HG03045 (cell line): ENCODE measurements at regions not wholly inside any gene's neighbourhood (a gene's known extent, or its start where the extent isn't known, plus 50 kb on each side); places are given as distances from the start of the nearest gene placed in this dataset.

Source experiments
- ATAC-seq: cut with Tn5 transposase; IDR thresholded peaks from one replicate; pipeline ENCODE4 v1.9.1; 2021; ENCODE audit warnings: mild to moderate bottlenecking, moderate library complexity; ENCODE audit not compliant: unreplicated experiment

DNA sequence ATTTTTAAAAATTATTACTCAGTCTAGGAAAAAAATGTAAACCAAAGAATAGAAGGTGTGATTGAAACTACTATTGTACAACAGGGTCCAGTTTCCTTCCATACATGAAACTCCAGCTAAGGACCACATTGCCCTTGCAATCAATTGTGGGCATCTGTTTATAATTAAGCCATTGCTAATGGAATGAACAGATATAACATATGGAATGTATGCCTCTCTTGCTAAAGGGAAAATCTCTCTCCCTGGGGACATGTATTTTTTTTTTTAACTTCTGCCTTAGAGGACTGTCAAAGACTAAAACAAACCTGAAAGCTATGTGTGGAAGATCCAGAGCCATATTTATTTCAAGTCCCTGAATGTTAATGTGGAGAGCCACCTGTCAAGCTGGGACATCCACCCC lies 336.8 kb upstream of the MANEA start:
- ATAC-seq, result no peak

DNA sequence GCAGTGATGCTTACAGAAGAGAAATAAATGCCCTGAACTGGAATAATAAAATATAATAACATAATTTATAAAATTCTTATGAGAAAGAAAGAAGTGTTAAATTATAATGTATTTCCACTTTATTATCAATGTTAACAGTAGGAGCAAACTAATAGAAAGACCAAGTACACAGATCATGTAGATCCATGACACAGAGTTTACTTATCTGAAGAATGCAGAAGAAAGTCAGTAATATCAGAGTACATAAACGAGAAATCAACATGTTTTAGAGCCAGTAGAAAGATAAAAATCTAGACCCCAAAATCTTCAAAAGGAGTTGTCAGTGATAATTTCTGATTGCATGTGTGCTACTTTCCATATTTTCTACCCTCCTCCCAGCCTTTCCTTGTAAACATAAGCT lies 334.8 kb upstream of the MANEA start:
- no peak for ATAC-seq

- no peak for ATAC-seq
Observed at GRCh38 chr6:95243053-95243452, 334.3 kb upstream of the MANEA start.

DNA sequence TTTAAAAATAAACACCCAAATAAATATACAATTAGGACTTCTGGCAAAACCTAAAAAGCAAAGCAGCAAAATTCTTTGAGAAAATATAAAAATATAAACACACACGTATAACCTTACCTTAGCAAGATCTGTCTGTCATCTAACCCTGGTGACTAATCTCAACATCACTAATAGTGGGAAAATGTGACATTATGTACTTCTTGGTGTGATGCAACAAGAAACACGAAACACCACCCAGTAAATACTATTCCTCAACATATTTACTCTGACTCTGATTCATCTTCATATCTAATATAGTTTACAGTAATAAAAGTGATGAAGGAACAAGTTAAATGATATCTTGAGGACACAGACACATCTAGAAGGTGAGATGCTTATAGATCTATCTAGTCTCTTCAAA lies 332.6 kb upstream of the MANEA start:
- ATAC-seq, result no peak

DNA sequence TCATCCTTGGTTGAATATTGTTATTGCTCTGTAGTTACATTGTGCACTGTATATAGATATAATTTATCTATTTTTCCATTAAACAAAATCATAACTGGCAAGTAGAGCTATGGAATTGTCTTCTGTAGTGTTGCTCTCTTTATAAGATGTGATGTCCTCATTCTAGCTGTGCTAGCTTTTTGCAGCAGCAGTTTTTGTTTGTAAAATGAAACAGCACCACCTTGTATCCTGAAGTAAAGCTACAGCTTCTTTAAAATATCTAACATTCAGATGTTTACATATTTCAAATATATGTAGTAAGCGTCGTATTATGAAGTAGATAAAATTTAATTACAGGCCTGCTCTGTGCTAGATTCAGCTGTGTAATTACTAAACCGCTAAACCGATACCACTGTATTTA lies 328.8 kb upstream of the MANEA start:
- ATAC-seq, result no peak

DNA sequence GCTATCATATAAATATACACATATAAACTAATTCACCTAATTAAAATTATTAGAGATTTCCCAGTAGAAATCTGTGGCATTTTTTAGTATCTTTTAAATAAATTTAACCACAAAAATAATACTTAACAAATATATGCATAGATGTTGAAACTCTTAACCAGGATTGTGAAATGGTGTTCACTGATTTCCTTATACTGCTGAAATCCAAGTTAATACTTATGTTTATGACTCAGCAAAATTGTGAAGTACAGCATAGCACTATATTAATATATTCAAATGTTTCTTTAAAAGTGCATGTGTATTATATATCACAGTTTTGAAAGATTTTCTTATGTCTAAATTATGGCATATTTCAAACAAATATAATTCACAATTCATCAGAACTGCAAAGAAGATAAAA lies 328.2 kb upstream of the MANEA start:
- ATAC-seq, result no peak

DNA sequence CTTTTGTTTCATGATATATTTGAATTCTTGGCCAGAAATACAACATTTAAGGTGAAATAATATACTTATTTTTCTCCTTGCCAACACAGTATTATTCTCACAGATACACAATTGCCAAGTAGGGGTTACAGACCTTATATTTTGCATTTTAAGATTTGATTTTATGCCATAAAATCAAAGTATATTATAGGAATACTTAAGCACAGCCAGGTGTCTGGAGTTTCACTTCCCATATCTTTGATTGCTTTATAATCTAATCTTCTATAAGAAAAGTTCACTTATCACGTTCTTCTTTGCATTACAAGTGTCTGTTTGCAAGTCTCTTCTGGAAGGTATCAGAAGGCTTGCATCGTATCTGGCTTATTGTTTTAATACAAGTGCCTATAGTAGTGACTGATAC lies 327.7 kb upstream of the MANEA start:
- ATAC-seq, result no peak

DNA sequence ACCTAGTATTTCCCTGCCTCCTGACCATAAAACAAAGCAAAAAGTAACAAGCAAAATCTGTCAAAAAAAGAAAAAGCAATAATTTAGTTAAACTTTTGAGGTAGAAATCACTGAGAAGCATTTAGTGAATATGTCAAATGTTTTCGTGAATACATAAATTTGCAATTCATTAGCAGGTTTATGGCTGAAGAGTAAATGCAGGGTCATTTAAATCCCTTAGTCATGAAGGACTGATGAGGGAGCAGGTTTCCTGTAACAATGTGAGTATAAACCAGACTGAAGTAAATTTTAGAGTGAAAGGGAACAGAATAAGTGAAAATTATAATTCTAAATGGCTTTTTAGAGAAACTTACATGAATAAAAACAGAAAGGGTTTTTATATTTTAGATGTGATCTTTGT lies 313.5 kb upstream of the MANEA start:
- no peak for ATAC-seq

- no peak for ATAC-seq
Observed at GRCh38 chr6:95266537-95267258, 310.6 kb upstream of the MANEA start.

GRCh38 chr6:95274686-95275235 lies 302.6 kb upstream of the MANEA start:
- ATAC-seq, result no peak

GRCh38 chr6:95279616-95280015 lies 297.7 kb upstream of the MANEA start:
- no peak for ATAC-seq

- ATAC-seq, result no peak
Observed at GRCh38 chr6:95280686-95281273, 296.6 kb upstream of the MANEA start.

- no peak for ATAC-seq
Observed at GRCh38 chr6:95285881-95286280, 291.5 kb upstream of the MANEA start.

- no peak for ATAC-seq
Observed at GRCh38 chr6:95286874-95287273, 290.5 kb upstream of the MANEA start.

- no peak for ATAC-seq
Observed at GRCh38 chr6:95288251-95288650, 289.1 kb upstream of the MANEA start.

DNA sequence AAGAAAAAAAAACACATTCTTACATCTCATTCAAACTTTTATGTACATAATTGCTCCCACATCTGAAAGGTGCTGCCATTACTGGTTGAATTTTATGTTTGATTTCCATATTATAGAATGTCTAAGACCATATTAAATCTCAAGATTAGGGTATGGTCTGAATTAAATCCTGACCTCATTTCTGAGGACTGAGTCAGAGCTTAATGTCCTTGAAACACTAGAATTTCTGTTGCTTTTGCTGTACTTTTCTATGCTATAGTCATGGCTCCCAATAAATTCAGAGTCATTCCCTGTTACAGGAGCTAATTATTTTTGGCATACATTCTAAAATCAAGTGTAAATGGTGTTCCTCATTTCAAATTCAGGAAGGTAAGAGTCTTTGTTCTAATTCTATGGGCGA lies 285.3 kb upstream of the MANEA start:
- ATAC-seq, result no peak

GRCh38 chr6:95293257-95293656 lies 284.1 kb upstream of the MANEA start:
- ATAC-seq, result no peak

DNA sequence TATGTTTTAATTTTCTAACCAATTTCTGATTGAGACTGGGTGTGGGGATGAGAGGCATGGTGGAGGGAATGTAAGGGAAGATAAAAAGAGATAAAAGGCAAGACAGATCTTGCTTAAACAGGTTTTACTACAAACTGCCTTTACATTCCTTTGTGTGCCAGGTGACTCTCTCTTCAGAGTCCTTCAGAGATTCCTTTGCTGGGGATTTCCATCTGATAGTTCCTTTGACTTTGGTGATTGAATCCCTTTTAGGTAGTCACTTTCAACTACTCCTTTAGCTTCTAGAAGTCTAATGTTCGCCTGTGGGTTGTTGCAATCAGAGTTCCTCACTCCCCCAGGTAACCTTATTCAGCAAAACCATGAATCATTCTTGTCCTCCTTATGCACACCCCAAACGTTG lies 283.3 kb upstream of the MANEA start:
- ATAC-seq, result no peak

- no peak for ATAC-seq
Observed at GRCh38 chr6:95309545-95309944, 267.8 kb upstream of the MANEA start.

DNA sequence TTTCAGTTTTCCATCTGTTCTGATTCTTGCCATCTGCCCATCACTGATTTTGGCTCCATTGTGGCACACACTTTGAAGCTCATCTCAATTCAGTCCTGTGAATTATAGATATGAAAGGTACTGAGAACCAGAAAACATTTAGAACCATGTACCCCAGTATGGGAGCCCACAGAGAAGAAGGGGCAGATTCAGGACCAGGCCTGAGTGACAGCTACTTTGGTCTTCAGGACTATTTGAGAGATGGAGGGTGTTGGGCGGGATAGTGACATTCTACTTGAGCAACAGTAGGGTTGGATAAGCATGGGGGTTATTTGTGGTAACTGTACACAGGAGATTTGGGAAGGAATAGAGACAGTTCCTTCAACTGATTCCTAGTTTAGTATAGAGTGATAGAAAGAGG lies 259.2 kb upstream of the MANEA start:
- no peak for ATAC-seq

DNA sequence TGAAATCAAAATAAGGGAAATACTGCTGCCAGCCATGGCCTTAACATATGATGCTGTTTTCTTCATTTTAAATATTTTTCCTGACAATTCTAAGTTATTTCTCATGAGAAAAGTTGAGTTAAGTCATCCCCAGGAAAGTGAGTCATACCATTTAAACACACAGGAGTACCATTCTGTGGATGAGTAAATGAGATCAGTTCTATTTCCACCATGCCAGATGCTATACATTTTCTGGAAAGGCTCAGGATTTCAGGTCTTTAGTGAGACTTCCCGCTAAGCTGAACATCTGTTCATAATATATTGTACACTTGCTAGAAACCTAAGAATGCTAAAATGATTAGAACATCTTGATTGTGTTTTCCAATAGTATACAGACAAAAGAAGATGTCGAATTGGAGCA lies 256.2 kb upstream of the MANEA start:
- no peak for ATAC-seq

- no peak for ATAC-seq
Observed at GRCh38 chr6:95325916-95326315, 251.4 kb upstream of the MANEA start.

- ATAC-seq, result no peak
Observed at GRCh38 chr6:95328231-95328630, 249.1 kb upstream of the MANEA start.
